ENCODE measurements at regions not wholly inside any gene's neighbourhood (a gene's known extent, or its start where the extent isn't known, plus 50 kb on each side); places are given as distances from the start of the nearest gene placed in this dataset.

DNA sequence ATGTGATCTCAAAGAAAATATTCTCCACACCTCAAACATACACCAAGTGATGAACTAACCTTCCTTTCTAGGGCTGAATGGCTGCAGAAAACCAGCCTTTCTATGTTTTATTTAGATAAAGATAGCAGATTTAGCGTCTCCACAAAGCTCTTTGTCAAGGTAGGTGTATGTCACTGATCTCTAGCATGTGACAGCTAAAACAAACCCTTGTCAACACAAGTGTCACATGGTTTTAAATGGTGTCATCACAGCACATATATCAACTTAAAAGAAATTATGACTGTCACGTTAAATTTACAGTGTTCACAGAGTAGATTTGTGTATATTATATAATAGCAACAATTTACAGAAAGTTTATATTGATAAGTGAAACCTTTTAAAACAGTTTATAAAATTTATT is 58.3 kb downstream of the TENT5A start:
- TF ChIP-seq, protein P1, sequence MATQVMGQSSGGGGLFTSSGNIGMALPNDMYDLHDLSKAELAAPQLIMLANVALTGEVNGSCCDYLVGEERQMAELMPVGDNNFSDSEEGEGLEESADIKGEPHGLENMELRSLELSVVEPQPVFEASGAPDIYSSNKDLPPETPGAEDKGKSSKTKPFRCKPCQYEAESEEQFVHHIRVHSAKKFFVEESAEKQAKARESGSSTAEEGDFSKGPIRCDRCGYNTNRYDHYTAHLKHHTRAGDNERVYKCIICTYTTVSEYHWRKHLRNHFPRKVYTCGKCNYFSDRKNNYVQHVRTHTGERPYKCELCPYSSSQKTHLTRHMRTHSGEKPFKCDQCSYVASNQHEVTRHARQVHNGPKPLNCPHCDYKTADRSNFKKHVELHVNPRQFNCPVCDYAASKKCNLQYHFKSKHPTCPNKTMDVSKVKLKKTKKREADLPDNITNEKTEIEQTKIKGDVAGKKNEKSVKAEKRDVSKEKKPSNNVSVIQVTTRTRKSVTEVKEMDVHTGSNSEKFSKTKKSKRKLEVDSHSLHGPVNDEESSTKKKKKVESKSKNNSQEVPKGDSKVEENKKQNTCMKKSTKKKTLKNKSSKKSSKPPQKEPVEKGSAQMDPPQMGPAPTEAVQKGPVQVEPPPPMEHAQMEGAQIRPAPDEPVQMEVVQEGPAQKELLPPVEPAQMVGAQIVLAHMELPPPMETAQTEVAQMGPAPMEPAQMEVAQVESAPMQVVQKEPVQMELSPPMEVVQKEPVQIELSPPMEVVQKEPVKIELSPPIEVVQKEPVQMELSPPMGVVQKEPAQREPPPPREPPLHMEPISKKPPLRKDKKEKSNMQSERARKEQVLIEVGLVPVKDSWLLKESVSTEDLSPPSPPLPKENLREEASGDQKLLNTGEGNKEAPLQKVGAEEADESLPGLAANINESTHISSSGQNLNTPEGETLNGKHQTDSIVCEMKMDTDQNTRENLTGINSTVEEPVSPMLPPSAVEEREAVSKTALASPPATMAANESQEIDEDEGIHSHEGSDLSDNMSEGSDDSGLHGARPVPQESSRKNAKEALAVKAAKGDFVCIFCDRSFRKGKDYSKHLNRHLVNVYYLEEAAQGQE (IDR thresholded peaks at IDR 0.05; ENCODE audit: insufficient read depth in 1 of 2, low read depth in 2 of 2, low read length in 2 of 2), result no peak
- TF ChIP-seq POLR2AphosphoS5 (IDR thresholded peaks at IDR 0.05; ENCODE audit: low read depth, low read length), result no peak

Measured in PFSK-1 (cell line).